ENCODE measurements at regions not wholly inside any gene's neighbourhood (a gene's known extent, or its start where the extent isn't known, plus 50 kb on each side); places are given as distances from the start of the nearest gene placed in this dataset.

DNA sequence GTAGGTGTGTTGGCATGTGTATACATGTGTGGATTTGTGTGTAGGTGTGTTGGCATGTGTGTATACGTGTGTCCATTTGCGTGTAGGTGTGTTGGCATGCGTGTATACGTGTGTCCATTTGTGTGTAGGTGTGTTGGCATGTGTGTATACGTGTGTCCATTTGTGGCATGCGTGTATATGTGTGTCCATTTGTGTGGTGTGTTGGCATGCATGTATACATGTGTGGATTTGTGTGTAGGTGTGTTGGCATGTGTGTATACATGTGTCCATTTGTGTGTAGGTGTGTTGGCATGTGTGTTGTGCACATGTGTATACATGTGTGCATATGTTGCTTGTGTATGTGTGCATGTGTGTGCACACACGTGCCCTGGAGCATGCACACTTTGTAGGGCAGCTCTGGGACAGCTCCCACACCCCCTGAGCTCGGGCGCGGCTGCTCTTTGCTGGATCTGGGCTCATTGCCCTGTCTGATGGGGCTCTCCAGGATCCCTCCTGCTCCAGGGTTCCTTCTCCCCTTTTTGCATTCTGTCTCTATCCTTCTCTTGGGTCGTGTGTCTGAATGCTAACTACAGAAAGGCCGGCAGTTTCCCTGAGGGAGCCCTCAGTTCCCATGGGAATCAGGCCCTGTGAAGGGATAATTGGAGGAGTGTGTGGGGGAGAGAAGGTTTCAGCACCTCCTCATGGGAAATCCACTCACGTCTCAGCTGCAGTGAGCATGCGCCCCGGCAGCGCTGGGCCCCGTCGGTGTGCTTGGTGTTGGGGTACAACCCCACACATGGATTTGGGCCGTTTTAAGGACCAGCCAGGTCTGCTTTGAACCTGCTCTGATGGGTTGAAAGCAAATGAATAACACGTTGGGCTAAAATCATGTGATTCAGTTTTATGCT is 102.0 kb downstream of the ERMARD start:
- no peak for DNase-seq

GRCh38 chr6:169852504-169853195 is 101.2 kb downstream of the ERMARD start:
- DNase-seq, result no peak

GRCh38 chr6:169851641-169852503 is 100.5 kb downstream of the ERMARD start:
- peak; percentile 8 to 37 (median 13) for DNase-seq

- no peak for DNase-seq
Observed at GRCh38 chr6:169850746-169851145, 99.3 kb downstream of the ERMARD start.

GRCh38 chr6:169850154-169850553 is 98.7 kb downstream of the ERMARD start:
- no peak for DNase-seq

- no peak for DNase-seq
Observed at GRCh38 chr6:169849396-169849795, 98.0 kb downstream of the ERMARD start.

DNA sequence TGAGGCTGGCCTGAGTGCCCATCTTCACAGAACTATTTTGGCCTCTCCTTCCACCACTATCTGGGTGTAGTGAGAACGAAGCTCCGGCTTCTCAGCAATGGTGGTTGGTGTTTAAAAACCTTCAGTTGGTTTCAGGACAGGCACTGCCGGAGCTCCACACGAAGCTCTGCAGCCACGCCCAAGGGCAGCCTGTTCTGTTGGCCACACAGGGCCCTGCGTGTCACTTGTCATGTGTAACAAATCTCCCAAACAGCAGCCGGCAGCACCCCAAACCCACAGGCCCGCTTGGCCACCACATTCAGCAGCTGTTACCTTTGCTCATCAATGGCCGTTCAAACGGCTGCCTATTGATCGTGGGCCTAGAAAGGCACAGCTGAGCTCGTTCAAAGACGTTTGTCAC is 97.5 kb downstream of the ERMARD start:
- no peak for DNase-seq

- no peak for DNase-seq
Observed at GRCh38 chr6:169847901-169848311, 96.5 kb downstream of the ERMARD start.

GRCh38 chr6:169847141-169847674 is 95.8 kb downstream of the ERMARD start:
- DNase-seq, result no peak

DNA sequence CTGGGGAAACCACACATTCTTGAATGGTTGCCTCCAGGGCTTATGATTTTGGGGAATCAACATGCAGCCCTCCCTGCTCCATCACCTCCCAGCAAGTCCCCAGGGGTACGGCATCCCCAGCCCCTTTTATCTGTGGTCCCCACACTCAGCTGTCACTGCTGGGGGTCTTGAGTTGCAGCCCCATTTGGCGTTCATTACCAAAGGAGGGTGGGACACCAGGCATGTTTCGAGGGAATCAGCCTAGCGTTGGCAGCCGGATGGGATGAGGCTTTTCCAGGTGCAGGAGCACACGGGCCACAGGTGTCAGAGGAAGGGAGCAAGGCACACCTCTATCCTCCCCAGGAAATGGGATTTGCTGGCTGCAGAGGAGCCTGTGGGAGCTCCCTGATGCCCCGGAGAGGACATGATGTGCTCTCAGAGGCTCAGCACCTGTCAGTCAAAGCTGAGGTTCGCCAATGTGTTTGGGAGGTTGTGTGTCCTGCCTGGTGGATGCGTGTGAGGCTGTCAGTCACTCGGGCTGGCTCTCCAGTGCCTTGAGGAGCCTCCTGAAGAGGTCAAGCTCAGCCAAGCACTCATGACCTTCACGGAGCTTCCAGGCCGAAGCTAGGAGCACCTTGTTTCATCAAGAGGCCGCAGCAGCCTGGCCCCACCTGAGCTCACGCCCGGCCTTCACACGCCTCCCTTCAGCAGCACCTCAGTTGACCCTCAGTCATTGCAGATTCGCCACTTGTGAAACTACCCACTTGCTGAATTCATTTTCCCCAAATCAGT is 95.0 kb downstream of the ERMARD start:
- DNase-seq, result no peak

DNA sequence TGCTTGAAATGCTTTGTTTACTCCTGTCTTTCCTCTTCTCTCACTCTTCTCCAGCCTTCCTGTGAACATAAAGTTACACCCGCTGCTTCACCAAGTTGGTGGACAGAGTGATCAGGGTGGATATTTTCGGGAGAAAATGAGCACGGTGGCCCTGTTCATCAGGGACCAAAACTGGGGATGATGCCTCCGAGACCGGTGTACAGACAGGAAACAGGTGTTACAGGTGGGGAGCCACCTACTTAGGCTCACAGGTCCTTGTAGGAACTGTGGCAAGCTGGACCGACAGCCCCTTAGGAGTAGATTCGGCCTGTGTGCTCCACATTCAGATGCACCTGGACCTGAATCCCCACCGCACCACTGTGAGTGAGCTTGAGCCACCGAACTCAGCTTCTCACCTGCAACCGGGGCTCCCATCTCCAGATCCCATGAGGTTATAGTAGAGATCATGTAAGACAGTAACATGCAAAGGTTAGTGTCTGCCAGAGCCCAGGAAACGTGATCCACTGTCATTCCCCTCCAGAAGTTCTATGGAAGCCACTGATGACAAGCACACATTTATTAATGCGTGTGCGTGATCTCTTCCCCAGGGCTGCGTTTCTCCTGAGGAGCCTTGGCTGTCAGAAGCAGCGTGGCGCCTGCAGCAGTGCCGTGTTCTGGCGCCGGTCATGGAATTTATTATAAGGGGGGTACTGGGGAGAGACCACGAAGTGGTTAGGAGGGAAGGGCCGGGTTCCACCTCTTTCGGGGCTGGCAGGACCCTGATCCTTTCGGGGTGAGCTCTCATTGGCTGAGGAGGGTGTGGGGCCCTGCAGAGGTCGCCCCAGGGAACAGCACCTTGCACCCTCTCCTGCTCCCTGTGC is 94.2 kb downstream of the ERMARD start:
- no peak for DNase-seq

DNA sequence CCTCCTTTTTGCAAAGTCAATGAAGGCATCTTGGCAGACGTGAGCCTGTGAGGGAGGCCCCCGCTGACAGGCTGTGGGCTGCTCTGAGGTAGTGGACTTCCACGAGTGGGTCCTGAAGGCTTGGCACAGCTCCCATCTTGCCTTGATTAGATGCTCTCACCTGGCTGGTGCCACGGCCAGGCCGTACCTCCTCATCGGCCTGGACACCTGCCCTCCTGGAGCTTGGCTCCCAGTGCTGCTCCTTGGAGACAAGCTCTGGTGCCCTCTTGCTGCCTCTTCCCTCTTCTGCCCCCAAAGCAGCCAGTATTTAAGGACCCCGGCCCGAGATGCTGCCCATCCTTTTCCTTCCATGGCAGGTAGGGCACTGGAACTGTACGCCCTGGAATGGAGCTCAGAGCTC is 93.5 kb downstream of the ERMARD start:
- no peak for DNase-seq

DNA sequence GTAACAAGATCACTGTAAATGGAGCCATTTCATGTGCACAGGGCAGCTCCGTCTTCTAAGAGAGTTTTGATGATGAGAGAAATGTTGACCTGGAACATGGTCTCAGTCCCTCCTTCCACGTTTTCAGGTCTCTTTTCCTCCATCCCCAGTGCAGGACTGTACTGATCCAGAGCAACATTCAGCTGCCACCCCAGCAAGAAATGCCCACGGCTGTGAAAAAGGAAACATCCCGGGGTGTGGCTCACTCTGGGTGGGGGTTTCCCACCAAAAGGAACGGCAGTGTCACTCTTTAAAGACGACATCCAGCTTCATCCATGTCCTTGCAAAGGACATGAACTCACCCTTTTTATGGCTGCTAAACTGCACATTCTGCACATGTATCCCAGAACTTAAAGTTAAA is 92.6 kb downstream of the ERMARD start:
- DNase-seq, result no peak

DNA sequence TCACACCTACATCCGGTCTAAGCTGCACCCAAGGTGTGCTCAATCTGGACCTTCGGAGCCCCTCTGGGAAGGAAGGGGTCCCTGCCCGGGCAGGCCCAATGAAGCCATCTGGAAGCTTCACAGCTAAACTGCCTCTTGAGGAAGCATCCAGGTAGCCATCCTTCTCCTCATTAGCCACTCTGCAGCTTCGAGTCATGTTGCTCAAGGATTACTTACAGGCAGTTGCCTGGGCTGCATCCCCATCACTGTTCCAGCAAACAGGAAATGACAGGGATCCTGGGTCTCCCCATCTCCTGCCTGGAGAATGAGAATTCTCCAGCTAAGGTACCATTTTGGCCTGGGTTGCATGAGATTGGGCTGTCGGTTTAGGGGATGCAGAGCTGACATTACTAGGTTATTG is 91.7 kb downstream of the ERMARD start:
- no peak for DNase-seq

- DNase-seq, result no peak
Observed at GRCh38 chr6:169841907-169842606, 90.6 kb downstream of the ERMARD start.

- DNase-seq, result no peak
Observed at GRCh38 chr6:169841251-169841650, 89.8 kb downstream of the ERMARD start.

GRCh38 chr6:169839898-169840631 is 88.6 kb downstream of the ERMARD start:
- DNase-seq, result no peak

DNA sequence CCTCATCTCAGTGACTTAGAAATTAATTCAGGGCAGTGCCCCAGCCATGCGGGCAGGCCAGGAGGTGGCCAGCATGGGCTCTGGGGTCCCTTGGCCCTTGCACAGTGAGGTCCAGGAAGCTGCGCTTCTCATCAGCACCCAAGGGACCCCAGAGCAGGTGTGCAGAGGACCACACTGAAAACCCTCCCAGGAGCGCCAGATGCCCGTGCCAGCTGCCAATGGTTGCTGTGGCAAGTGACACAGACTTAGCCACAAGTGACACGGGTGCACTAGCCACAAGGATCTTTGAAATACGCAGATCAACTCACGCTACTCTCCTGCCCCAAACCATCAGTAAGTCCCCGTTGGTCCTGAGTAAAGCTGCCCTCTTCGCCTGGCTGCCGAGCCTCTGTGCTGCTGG is 88.1 kb downstream of the ERMARD start:
- DNase-seq, result no peak

GRCh38 chr6:169839029-169839481 is 87.6 kb downstream of the ERMARD start:
- no peak for DNase-seq

All from muscle of back (tissue), 3 donors.